ENCODE measurements at regions not wholly inside any gene's neighbourhood (a gene's known extent, or its start where the extent isn't known, plus 50 kb on each side); places are given as distances from the start of the nearest gene placed in this dataset.
"Not testable (repeated sequence)": the region's sequence is repeated elsewhere in the genome, so short reads cannot be mapped to it uniquely, and the experiment has no call there.

- DNase-seq = no peak
- ATAC-seq = no peak
- intact Hi-C loops (cut with DNase I, micrococcal nuclease) = no loop called here
Measured at GRCh38 chr21:7916329-7917303, 2604.8 kb upstream of the TPTE start.

- intact Hi-C loops (cut with DNase I, micrococcal nuclease) = no loop called here
- no peak for ATAC-seq
- DNase-seq = no peak
Measured at GRCh38 chr21:7917729-7918128, 2603.7 kb upstream of the TPTE start.

GRCh38 chr21:7925918-7926582, 2595.3 kb upstream of the TPTE start:
- intact Hi-C loops (cut with DNase I, micrococcal nuclease); DNase-seq: not testable (repeated sequence)
- peak; percentile 49 for ATAC-seq

GRCh38 chr21:7928528-7928927, 2592.9 kb upstream of the TPTE start:
- ATAC-seq; intact Hi-C loops (cut with DNase I, micrococcal nuclease); DNase-seq: not testable (repeated sequence)

- intact Hi-C loops (cut with DNase I, micrococcal nuclease); DNase-seq; ATAC-seq: not testable (repeated sequence)
Measured at GRCh38 chr21:7929586-7929985, 2591.8 kb upstream of the TPTE start.

GRCh38 chr21:7930445-7930844, 2590.9 kb upstream of the TPTE start:
- ATAC-seq; intact Hi-C loops (cut with DNase I, micrococcal nuclease); DNase-seq: not testable (repeated sequence)

GRCh38 chr21:7932113-7932512, 2589.3 kb upstream of the TPTE start:
- DNase-seq; intact Hi-C loops (cut with DNase I, micrococcal nuclease); ATAC-seq: not testable (repeated sequence)

GRCh38 chr21:7932834-7933233, 2588.5 kb upstream of the TPTE start:
- ATAC-seq; DNase-seq; intact Hi-C loops (cut with DNase I, micrococcal nuclease): not testable (repeated sequence)

- intact Hi-C loops (cut with DNase I, micrococcal nuclease) = no loop called here
- DNase-seq (no peak), ATAC-seq (no peak)
Measured at GRCh38 chr21:7933923-7934322, 2587.5 kb upstream of the TPTE start.

- intact Hi-C loops (cut with DNase I, micrococcal nuclease); ATAC-seq; DNase-seq: not testable (repeated sequence)
Measured at GRCh38 chr21:7937297-7937696, 2584.1 kb upstream of the TPTE start.

- DNase-seq; ATAC-seq; intact Hi-C loops (cut with DNase I, micrococcal nuclease): not testable (repeated sequence)
Measured at GRCh38 chr21:7938223-7938622, 2583.2 kb upstream of the TPTE start.

- DNase-seq; intact Hi-C loops (cut with DNase I, micrococcal nuclease); ATAC-seq: not testable (repeated sequence)
Measured at GRCh38 chr21:7941432-7941831, 2580.0 kb upstream of the TPTE start.

GRCh38 chr21:7942219-7942618, 2579.2 kb upstream of the TPTE start:
- ATAC-seq; intact Hi-C loops (cut with DNase I, micrococcal nuclease); DNase-seq: not testable (repeated sequence)

GRCh38 chr21:7943534-7943933, 2577.8 kb upstream of the TPTE start:
- ATAC-seq; DNase-seq; intact Hi-C loops (cut with DNase I, micrococcal nuclease): not testable (repeated sequence)

- DNase-seq = no peak
- intact Hi-C loops (cut with DNase I, micrococcal nuclease) = no loop called here
- ATAC-seq = no peak
Measured at GRCh38 chr21:7947422-7947821, 2574.0 kb upstream of the TPTE start.

- DNase-seq; ATAC-seq; intact Hi-C loops (cut with DNase I, micrococcal nuclease): not testable (repeated sequence)
Measured at GRCh38 chr21:7948727-7949126, 2572.7 kb upstream of the TPTE start.

GRCh38 chr21:7949882-7950281, 2571.5 kb upstream of the TPTE start:
- intact Hi-C loops (cut with DNase I, micrococcal nuclease); ATAC-seq; DNase-seq: not testable (repeated sequence)

- no peak for ATAC-seq
- DNase-seq = no peak
- intact Hi-C loops (cut with DNase I, micrococcal nuclease) = no loop called here
Measured at GRCh38 chr21:7951854-7952519, 2569.4 kb upstream of the TPTE start.

- ATAC-seq (no peak), DNase-seq (no peak)
- intact Hi-C loops (cut with DNase I, micrococcal nuclease) = no loop called here
Measured at GRCh38 chr21:7952648-7953047, 2568.7 kb upstream of the TPTE start.
